Right atrium auricular region (tissue), 2 donors: ENCODE measurements at regions not wholly inside any gene's neighbourhood (a gene's known extent, or its start where the extent isn't known, plus 50 kb on each side); places are given as distances from the start of the nearest gene placed in this dataset.
"Not testable (repeated sequence)": the region's sequence is repeated elsewhere in the genome, so short reads cannot be mapped to it uniquely, and the experiment has no call there.

Source experiments
- DNase-seq: peaks from one replicate; pipeline ENCODE4 v3.0.0-alpha.2; 2019; ENCODE audit warnings: low spot score
- H3K27ac ChIP-seq, 2 donors: fragments of 200-600 bp; sonication (generic); 1 replicate in 1 of 2; 2 replicates in 1 of 2; pipeline ENCODE4 v1.5.1; 2016 to 2019
- H3K27me3 ChIP-seq, 2 donors: fragments of 200-600 bp; sonication (generic); one replicate each; pipeline versions ENCODE4 v1.5.1 to v1.6.0; 2017 to 2019
- H3K36me3 ChIP-seq: fragments of 200-600 bp; sonication (generic); one replicate; pipeline ENCODE4 v1.5.1; 2016
- H3K4me1 ChIP-seq, 2 donors: fragments of 200-600 bp; sonication (generic); one replicate each; pipeline versions ENCODE4 v1.5.1 to v1.6.0; 2017 to 2019
- H3K4me3 ChIP-seq, 2 donors: fragments of 200-600 bp; sonication (generic); 1 replicate in 1 of 2; 2 replicates in 1 of 2; pipeline ENCODE4 v1.5.1; 2017 to 2019; ENCODE audit warnings: mild to moderate bottlenecking in 1 of 2, moderate library complexity in 1 of 2
- H3K9me3 ChIP-seq, 2 donors: fragments of 200-600 bp; sonication (generic); one replicate each; pipeline ENCODE4 v1.5.1; 2019
- TF ChIP-seq, protein P1 (sequence below), 2 donors: fragments of 200-600 bp; sonication (generic); IDR thresholded peaks; one replicate each; pipeline ENCODE4 v1.5.1; 2019; ENCODE audit warnings: antibody characterized with exemption in 2 of 2

GRCh38 chr14:38047195-38047902 lies 160.4 kb upstream of the SSTR1 start:
- Histone ChIP-seq H3K27me3 (no peaks in the 10 kb centered on the region), H3K9me3 (peaks cover 0 to 8% of the 10 kb centered on the region in 2 donors), H3K4me3 (no peak overlapping the region), H3K4me1 (no peaks in the 10 kb centered on the region), H3K36me3 (no peaks in the 10 kb centered on the region), H3K27ac (no peak overlapping the region)
- TF ChIP-seq, protein P1, sequence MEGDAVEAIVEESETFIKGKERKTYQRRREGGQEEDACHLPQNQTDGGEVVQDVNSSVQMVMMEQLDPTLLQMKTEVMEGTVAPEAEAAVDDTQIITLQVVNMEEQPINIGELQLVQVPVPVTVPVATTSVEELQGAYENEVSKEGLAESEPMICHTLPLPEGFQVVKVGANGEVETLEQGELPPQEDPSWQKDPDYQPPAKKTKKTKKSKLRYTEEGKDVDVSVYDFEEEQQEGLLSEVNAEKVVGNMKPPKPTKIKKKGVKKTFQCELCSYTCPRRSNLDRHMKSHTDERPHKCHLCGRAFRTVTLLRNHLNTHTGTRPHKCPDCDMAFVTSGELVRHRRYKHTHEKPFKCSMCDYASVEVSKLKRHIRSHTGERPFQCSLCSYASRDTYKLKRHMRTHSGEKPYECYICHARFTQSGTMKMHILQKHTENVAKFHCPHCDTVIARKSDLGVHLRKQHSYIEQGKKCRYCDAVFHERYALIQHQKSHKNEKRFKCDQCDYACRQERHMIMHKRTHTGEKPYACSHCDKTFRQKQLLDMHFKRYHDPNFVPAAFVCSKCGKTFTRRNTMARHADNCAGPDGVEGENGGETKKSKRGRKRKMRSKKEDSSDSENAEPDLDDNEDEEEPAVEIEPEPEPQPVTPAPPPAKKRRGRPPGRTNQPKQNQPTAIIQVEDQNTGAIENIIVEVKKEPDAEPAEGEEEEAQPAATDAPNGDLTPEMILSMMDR (IDR thresholded peaks at IDR 0.05), result no peak
- no peak for DNase-seq

- Histone ChIP-seq H3K4me1 (no peaks in the 10 kb centered on the region), H3K27ac (no peak overlapping the region), H3K27me3 (no peaks in the 10 kb centered on the region), H3K4me3 (no peak overlapping the region), H3K9me3 (peaks cover 0 to 4% of the 10 kb centered on the region in 2 donors), H3K36me3 (no peaks in the 10 kb centered on the region)
- TF ChIP-seq, protein P1 (IDR thresholded peaks at IDR 0.05), result no peak
- no peak for DNase-seq
Observed at GRCh38 chr14:38053666-38054065, 154.0 kb upstream of the SSTR1 start.

DNA sequence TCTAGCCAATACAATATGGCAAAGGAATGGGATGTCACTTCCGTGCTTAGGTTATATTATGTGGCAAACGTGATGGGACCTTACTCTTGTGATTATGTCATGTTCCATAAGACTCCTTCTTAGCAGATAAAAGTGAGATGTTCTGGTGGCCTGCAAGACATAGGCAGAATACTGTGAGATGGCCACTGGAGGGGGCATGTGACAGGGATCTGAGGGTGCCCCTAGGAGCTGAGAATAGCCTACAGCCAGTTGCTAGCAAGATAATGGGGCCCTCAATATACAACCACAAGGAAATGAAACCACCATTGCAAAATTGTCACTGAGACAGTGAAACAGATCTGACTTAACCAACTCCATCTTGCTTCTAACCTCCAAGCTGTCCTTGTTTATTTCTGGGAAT lies 151.4 kb upstream of the SSTR1 start:
- DNase-seq, result no peak
- no peaks in the 10 kb centered on the region for H3K36me3 ChIP-seq
- H3K9me3 ChIP-seq, result peaks cover 0 to 18% of the 10 kb centered on the region in 2 donors
- H3K4me1 ChIP-seq, result no peaks in the 10 kb centered on the region
- no peak overlapping the region for H3K4me3 ChIP-seq
- no peaks in the 10 kb centered on the region for H3K27me3 ChIP-seq
- TF ChIP-seq, protein P1 (IDR thresholded peaks at IDR 0.05), result no peak
- no peak overlapping the region for H3K27ac ChIP-seq

DNA sequence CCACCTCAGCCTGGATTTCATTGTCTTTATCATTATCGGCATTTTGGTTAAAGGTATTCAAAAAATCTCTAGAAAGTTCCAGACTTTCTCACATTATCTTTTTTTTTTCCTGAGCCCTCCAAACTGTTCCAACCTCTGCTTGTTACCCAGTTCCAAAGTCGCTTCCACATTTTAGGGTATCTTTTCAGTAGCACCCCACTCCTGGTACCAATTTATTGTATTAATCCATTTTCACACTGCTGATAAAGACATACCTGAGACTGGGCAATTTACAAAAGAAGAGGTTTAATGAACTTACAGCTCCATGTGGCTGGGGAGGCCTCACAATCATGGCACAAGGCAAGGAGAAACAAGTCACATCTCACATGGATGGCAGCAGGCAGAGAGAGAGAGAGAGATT lies 145.5 kb upstream of the SSTR1 start:
- H3K9me3 ChIP-seq, result peaks cover 4 to 39% of the 10 kb centered on the region in 2 donors
- H3K36me3 ChIP-seq, H3K27me3 ChIP-seq, H3K4me3 ChIP-seq, H3K27ac ChIP-seq, DNase-seq, H3K4me1 ChIP-seq: not testable (repeated sequence)

- Histone ChIP-seq H3K36me3 (no peaks in the 10 kb centered on the region), H3K4me1 (no peaks in the 10 kb centered on the region), H3K27ac (no peak overlapping the region), H3K4me3 (no peak overlapping the region), H3K27me3 (no peaks in the 10 kb centered on the region), H3K9me3 (peaks cover 4 to 39% of the 10 kb centered on the region in 2 donors)
- no peak for DNase-seq
- TF ChIP-seq, protein P1 (IDR thresholded peaks at IDR 0.05), result no peak
Observed at GRCh38 chr14:38063711-38064320, 143.9 kb upstream of the SSTR1 start.

DNA sequence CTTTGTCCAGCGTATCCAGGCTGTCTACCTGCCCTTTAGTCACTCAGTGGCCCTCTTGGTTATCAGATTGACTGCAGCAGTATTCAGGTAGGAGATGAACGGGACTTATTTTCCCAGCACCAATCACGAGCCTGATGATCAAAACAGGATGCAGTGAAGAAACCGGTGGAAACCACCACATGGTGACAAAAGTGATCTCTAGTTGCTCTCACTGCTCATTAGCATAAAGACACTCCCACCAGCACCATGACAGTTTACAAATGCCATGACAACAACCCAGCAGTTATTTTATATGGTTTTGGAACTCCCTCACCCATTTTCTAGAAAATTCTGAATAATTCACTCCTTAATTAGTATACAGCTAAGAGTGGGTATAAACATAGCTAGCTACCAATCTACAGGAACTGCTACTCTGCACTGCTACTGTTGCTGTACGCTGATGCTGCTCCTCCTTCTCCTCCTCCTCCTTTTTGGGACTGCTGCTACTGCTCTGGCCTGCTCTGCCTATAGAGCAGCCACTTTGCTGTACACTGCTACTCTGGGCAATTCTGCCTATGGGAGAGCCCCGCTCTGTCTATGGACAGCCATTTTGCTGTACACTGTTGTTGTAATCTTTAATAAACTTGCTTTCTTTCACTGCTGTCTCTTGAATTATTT lies 142.5 kb upstream of the SSTR1 start:
- H3K9me3 ChIP-seq, result peaks cover 4 to 28% of the 10 kb centered on the region in 2 donors
- H3K4me3 ChIP-seq, result no peak overlapping the region
- H3K4me1 ChIP-seq, result no peaks in the 10 kb centered on the region
- no peaks in the 10 kb centered on the region for H3K36me3 ChIP-seq
- no peak for DNase-seq
- no peak overlapping the region for H3K27ac ChIP-seq
- H3K27me3 ChIP-seq, result no peaks in the 10 kb centered on the region
- TF ChIP-seq, protein P1 (IDR thresholded peaks at IDR 0.05), result no peak
